Testis (tissue), 2 donors: ENCODE measurements at regions not wholly inside any gene's neighbourhood (a gene's known extent, or its start where the extent isn't known, plus 50 kb on each side); places are given as distances from the start of the nearest gene placed in this dataset.

Source experiments
- DNase-seq: peaks from one replicate; pipeline ENCODE4 v3.0.0-alpha.2; 2019
- H3K27ac ChIP-seq, 2 donors: fragments of 200-600 bp; sonication (generic); one replicate each; pipeline ENCODE4 v1.5.1; 2019
- H3K27me3 ChIP-seq: fragments of 200-600 bp; sonication (generic); one replicate; pipeline ENCODE4 v1.5.1; 2019
- H3K36me3 ChIP-seq: fragments of 200-600 bp; sonication (generic); one replicate; pipeline ENCODE4 v1.5.1; 2017; ENCODE audit warnings: low read depth; ENCODE audit errors: missing control alignments
- H3K4me1 ChIP-seq: fragments of 200-600 bp; sonication (generic); one replicate; pipeline ENCODE4 v1.5.1; 2019
- H3K4me3 ChIP-seq, 2 donors: fragments of 200-600 bp; sonication (generic); one replicate each; pipeline ENCODE4 v1.5.1; 2017 to 2019
- H3K9me3 ChIP-seq: fragments of 200-600 bp; sonication (generic); one replicate; pipeline ENCODE4 v1.5.1; 2017
- CTCF ChIP-seq, 3 experiments: fragments of 450-650 bp in 2 of 3; fragments of 200-600 bp in 1 of 3; sonication (generic) in 1 of 3; IDR thresholded peaks; one replicate each; pipeline ENCODE4 v1.5.1; 2016 to 2019; ENCODE audit warnings: antibody characterized with exemption in 3 of 3, mild to moderate bottlenecking in 2 of 3, moderate library complexity in 1 of 3
- POLR2A ChIP-seq: fragments of 450-650 bp; IDR thresholded peaks from one replicate; pipeline ENCODE4 v1.6.1; 2017; ENCODE audit warnings: antibody characterized with exemption, mild to moderate bottlenecking, moderate library complexity
- whole genome bisulfite sequencing, 2 donors: methylation state at CpG; one replicate each; pipeline ENCODE4 v1.1.5; 2018; 5-methylcytosine and 5-hydroxymethylcytosine counted together
- intact Hi-C: fragments of 100-400 bp; cut with DNase I; formaldehyde crosslinking; loops from one replicate; pipeline ENCODE4 v1.15.1; 2023; ENCODE audit warnings: low total_unique reads

DNA sequence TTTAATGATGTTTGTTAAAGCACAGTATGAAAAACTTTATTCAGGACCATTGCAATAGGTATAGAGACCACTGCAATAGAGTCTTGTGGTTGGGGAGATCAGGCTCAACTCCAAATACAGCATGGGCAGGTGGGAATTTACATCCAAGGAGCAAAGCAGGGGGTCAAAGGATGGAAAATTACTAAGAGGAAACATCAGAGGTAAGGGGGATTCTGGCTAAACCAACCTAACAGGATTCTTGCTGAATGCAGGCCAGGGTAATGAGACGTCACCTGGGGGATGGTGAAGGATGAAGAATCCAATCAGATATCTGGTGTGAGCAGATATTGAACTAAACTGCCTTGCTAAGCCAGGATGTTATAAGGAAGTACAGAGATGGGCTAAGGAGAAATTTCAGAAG is 126.6 kb upstream of the MIR17HG start:
- WGBS, 2 donors = 41 to 42% methylated on average over 1 of the region's 1 CpG
- no peak for DNase-seq
- no peak for TF ChIP-seq CTCF (IDR thresholded peaks at IDR 0.05)
- no peak for TF ChIP-seq POLR2A

DNA sequence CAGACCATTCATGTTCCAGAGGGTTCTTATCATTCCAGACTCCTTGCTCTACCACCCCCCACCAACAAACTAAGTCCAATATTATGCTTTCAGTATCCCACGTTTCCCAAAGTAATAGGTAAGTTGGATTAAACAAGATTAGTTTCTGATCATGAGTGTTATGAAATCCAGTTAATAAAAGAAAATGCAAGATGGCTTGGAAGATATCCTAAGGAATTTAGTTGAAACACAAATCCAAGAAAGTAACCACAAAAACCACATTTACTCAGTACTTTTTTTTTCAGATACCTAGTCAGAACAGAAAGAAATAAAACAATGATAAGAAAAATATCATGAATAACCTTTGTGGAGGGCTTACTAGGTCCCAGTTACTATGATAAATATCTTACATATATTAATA is 119.4 kb upstream of the MIR17HG start:
- Histone ChIP-seq H3K36me3 (no peaks in the 10 kb centered on the region), H3K9me3 (no peaks in the 10 kb centered on the region), H3K4me1 (no peaks in the 10 kb centered on the region), H3K27ac (no peak overlapping the region), H3K27me3 (no peaks in the 10 kb centered on the region), H3K4me3 (no peak overlapping the region)
- no peak for DNase-seq
- WGBS, 2 donors = 77 to 79% methylated on average over 1 of the region's 1 CpG
- TF ChIP-seq POLR2A = no peak
- TF ChIP-seq CTCF (IDR thresholded peaks at IDR 0.05) = no peak
- intact Hi-C loops = no loop called here

More for the DNA sequence above, 126.6 kb upstream of the MIR17HG start:
- no peaks in the 10 kb centered on the region for H3K27me3 ChIP-seq
- no peaks in the 10 kb centered on the region for H3K9me3 ChIP-seq
- no peak overlapping the region for H3K27ac ChIP-seq
- no peak overlapping the region for H3K4me3 ChIP-seq
- H3K36me3 ChIP-seq = no peaks in the 10 kb centered on the region
- no peaks in the 10 kb centered on the region for H3K4me1 ChIP-seq
- intact Hi-C loops = no loop called here

GRCh38 chr13:91228940-91229339 is 118.5 kb upstream of the MIR17HG start:
- Histone ChIP-seq H3K9me3 (no peaks in the 10 kb centered on the region), H3K4me3 (no peak overlapping the region), H3K4me1 (no peaks in the 10 kb centered on the region), H3K27me3 (no peaks in the 10 kb centered on the region), H3K27ac (no peak overlapping the region), H3K36me3 (no peaks in the 10 kb centered on the region)
- 75 to 87% methylated on average over 1 of the region's 1 CpG for WGBS, 2 donors
- intact Hi-C loops = no loop called here
- DNase-seq = no peak
- TF ChIP-seq POLR2A = no peak
- TF ChIP-seq CTCF (IDR thresholded peaks at IDR 0.05) = no peak

GRCh38 chr13:91232716-91233115 is 114.8 kb upstream of the MIR17HG start:
- H3K9me3 ChIP-seq = no peaks in the 10 kb centered on the region
- no peaks in the 10 kb centered on the region for H3K4me1 ChIP-seq
- DNase-seq = no peak
- H3K27me3 ChIP-seq = no peaks in the 10 kb centered on the region
- intact Hi-C loops = no loop called here
- no peak for TF ChIP-seq CTCF (IDR thresholded peaks at IDR 0.05)
- no peak for TF ChIP-seq POLR2A
- no peak overlapping the region for H3K4me3 ChIP-seq
- H3K36me3 ChIP-seq = no peaks in the 10 kb centered on the region
- H3K27ac ChIP-seq = no peak overlapping the region

- Histone ChIP-seq H3K27ac (no peak overlapping the region), H3K9me3 (no peaks in the 10 kb centered on the region), H3K4me1 (no peaks in the 10 kb centered on the region), H3K36me3 (no peaks in the 10 kb centered on the region), H3K4me3 (no peak overlapping the region), H3K27me3 (no peaks in the 10 kb centered on the region)
- intact Hi-C loops = no loop called here
- TF ChIP-seq CTCF (IDR thresholded peaks at IDR 0.05) = no peak
- TF ChIP-seq POLR2A = no peak
- no peak for DNase-seq
- WGBS, 2 donors = 80 to 85% methylated on average over 3 of the region's 3 CpGs
These were observed 114.2 kb upstream of the MIR17HG start for GRCh38 chr13:91233291-91233690.
